G401 (cell line): ENCODE measurements at regions not wholly inside any gene's neighbourhood (a gene's known extent, or its start where the extent isn't known, plus 50 kb on each side); places are given as distances from the start of the nearest gene placed in this dataset.
"Not testable (repeated sequence)": the region's sequence is repeated elsewhere in the genome, so short reads cannot be mapped to it uniquely, and the experiment has no call there.

Experiments used
- DNase-seq: peaks from one replicate; pipeline ENCODE4 v3.0.0-alpha.2; 2015; ENCODE audit warnings: low spot score
- in situ Hi-C: cut with HindIII; loops from 2 replicates; pipeline ENCODE4 v1.10.0; 2016; ENCODE audit warnings: low sequenced_read_pairs, mixed read lengths

GRCh38 chr5:177941386-177941785 is 54.7 kb downstream of the PROP1 start:
- DNase-seq, in situ Hi-C loops: not testable (repeated sequence)

GRCh38 chr5:177939246-177940171 is 56.5 kb downstream of the PROP1 start:
- in situ Hi-C loops: not testable (repeated sequence)
- peak; percentile 27 for DNase-seq

DNA sequence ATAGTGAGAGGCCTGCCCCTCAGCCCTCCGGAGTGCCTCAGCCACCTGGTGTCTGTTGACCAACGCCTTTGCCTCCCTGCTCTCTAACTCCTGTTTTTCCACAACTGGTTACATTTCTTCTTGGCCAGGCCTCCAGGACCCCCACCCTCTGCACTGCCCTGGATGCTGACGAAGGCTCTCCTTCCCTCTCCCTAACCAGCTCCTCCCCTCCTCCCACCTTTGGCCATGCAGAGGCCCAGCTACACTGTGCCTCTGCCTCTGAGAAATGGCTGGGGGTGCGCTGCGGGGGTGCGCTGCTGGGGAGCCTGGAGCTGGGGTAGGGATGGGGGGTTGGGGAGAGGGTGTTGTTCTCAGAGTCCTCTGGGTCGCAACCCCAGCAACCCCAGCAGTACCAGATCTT is 57.3 kb downstream of the PROP1 start:
- in situ Hi-C loops, DNase-seq: not testable (repeated sequence)

DNA sequence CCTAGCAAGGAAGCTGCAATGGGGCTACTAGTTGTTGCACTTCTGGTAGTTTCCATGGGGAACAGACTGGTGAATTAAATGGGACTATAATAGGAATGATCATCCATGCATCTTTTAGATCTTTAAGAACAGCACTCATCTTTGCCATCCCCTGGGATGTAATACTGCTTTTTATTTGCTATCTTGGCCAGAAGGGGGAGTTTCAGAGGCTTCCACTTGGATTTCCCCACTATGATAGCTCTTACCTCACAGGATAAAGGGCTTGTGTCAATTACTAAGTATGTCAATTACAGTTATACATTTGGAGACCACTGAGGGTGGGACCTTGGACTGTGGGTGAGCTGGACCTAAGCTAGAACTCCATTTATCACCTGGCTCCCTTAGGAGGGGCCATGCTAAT is 61.8 kb downstream of the PROP1 start:
- in situ Hi-C loops, DNase-seq: not testable (repeated sequence)

GRCh38 chr5:177930269-177931022 is 65.6 kb downstream of the PROP1 start:
- DNase-seq: peak; percentile 71
- in situ Hi-C loops: not testable (repeated sequence)

DNA sequence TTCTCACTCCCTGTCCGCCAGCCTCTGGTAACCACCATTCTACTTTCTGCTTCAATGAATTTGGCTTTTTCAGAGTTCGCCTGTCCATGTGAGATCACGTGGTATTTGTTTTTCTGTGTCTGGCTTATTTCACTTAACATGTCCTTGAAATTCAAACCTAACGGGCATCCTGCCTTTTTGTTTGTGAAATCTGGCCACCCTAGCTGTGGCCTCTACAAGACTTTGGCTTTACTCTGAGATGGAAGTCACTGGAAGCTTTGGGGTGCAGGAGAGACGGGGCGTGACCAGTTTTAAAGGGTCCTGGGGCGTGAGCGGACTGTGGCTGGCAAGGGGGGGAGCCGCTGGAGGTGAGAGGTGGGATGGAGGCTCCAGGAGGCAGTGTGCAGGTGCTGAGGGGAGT is 66.4 kb downstream of the PROP1 start:
- DNase-seq, in situ Hi-C loops: not testable (repeated sequence)

DNA sequence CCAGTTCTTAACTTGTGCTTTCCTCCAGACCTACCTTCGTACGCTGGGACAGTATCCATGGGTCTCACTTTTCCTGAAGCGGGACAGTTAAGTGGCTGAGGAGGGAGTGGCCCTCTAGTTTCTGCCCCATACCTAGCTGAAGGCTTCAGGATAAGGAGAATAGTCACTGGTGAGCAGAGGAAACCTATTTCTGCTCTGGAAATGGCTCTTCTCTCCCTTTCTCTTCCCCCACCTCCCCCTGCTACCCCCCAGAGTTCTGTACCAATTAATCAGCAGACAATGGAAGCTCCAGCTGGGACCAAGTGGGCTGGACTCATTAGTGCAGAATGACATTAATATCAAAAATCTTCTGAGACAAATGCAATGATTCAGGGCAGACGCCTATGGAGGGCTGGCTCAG is 68.5 kb downstream of the PROP1 start:
- DNase-seq, in situ Hi-C loops: not testable (repeated sequence)

DNA sequence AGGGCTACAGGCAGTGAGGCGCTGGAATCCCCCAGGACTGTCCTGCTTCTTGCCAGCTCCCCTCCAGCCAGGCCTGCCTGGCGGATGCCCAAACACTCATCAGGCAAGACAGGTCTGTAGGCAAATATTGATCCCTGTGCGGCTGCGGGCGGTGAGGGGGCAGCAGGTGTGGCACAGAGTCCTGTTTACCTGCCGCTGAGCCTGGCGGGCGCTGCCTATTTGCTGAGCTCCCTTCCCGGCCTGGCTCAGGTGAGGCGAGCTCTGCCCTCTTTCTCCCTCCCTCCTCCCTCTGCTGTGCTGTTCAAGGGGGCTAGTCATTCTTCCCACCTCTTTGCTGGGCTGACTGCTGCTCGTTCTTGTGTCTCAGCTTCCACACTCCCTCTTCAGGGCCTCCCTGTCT is 71.5 kb downstream of the PROP1 start:
- in situ Hi-C loops, DNase-seq: not testable (repeated sequence)

DNA sequence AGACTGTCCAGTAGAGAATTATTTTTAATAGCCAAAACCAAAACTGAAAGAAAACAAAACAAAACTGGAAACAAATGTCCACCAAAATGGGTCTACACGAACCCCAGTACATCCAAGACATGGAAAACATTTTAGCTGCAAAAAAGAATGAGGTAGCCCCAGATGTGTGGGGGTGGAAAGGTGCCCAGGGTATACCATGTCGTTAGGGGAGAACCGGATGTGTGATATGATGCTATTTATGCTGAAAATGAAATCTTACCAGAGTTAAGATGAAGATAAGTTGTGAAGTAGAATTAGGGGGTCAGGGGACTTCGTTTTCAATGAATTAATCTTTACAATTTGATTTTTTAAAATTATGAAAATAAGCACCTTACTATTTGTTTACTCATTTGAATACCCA is 72.2 kb downstream of the PROP1 start:
- in situ Hi-C loops, DNase-seq: not testable (repeated sequence)

GRCh38 chr5:177923189-177923588 is 72.9 kb downstream of the PROP1 start:
- in situ Hi-C loops, DNase-seq: not testable (repeated sequence)

DNA sequence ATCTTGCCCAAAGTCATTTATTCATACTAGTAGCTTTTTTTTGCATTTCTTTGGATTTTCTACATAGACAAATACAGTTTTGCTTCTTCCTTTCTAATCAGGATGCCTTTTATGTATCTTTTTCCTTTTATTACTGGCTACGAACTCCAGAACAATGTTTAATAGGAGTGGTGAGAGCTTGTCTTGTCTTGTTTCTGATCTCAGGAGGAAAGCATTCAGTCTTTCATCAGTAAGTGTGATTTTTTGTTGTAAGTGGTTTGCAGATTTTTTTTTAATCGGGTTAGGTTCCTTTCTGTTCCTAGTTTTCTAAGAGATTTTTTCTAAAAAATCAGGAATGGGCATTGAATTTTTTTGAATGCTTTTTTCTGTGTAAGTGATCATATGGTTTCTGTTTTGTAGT is 86.8 kb downstream of the PROP1 start:
- in situ Hi-C loops, DNase-seq: not testable (repeated sequence)

DNA sequence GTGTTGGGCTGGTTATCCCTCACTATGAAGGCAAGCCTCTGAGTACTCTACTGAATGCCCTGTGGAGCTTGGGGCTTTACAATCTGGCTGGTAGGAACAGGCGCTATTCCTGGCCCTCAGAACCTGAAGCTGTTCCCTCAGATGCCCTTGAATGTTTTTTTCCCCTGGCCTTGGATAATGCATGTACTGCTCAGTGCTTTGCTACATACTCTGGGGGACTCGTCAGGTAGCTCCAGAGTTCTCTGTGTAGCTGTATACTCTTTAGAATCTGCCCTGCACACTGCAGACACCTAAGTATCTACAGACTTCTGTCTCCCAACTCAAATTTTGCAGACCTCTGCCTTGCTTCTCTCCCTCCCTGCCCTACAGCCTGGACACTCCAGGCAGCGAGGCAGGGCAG is 93.2 kb downstream of the PROP1 start:
- DNase-seq, in situ Hi-C loops: not testable (repeated sequence)

DNA sequence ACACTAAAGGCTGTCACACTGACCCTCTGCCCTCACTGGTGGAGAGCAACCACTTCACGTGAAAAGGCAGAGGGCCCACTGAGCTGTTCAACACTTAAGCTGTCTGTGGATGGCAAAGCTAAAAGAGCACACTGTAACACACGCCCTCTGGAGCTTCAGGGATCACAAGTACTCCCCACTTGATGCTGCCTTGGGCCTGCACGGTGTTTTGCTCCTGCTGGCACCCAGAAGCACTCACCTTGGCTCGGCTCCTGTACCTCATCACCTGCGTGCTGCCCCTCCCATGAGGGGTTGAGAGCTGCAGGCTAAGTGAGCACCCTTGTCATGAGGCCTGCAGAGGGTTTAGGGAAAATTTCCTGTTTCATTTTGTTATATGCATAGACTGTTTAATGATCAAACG is 96.0 kb downstream of the PROP1 start:
- DNase-seq, in situ Hi-C loops: not testable (repeated sequence)

GRCh38 chr5:177894681-177895453 is 101.2 kb downstream of the PROP1 start:
- DNase-seq, in situ Hi-C loops: not testable (repeated sequence)

DNA sequence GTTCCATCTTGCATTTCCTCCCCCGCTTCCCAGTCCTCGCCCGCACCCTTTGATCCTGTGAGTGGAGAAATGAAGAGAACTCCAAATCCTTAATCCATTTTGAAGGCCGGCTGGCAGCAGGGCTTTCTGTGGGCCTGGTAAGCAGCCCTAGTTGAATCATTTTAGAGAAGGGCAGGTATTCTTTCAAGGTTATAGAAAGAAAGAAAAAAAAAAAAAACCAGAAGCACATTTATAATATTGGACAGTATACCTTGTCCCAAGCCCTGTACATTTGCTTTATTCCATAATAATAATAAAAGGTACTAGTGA is 103.7 kb downstream of the PROP1 start:
- in situ Hi-C loops, DNase-seq: not testable (repeated sequence)

DNA sequence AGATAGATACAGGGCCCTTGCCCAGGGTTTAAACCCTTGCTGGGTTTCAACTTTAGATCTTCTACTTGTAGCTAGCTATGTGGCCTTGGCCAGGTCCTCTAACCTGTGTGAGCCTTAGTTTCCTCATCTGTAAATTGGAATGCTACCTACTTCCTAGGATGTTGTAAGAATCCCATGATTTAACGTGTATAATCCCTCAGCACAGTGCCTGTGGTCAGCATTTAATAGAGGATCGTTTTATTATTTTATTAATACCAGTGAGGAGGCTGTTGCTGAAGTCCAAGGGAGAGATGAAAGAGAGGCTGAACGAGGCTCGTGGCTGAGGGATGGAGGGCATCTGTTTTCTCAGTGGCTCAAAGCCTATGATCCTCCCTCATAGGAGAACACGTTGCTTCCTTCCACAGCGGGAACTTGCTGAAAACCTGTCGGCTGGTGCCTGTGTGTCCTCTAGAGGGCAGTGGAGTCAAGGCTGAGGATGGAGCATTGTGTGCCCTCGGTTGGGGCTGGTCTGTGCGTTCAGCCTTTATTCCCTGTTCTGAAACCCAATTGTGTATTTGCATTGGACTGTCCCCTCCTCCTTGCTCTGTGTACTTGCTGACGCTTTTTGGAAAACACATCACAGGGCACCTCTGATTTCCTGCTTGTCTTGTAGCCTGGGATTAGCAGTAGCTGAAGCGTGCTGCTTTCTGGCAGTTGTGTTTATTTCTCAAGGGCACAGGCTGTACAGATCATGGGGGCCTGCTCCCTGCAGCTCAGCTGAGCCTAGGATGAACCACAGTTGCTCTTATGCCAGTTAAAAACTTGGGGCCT is 104.3 kb downstream of the PROP1 start:
- DNase-seq: peak; percentile 8
- in situ Hi-C loops: not testable (repeated sequence)

DNA sequence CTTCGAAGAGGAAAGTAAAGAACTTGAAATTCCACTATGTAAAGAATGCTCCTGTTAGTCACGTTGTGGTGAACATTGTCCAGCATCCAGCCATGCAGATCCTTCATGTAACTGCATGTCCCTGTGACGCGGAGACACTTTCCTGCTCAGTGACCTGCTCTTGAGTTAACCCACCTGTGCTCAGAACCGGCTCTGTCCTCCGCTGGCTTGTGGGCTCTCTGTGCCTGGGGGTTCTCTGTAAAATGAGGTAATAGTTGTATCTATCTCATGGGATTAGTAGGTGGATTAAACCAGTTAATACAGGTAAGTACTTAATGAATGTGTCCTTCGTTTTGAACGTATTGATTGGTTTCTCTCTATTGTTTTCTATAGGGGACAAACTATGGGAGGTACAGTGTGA is 100.6 kb upstream of the FAM153A start:
- DNase-seq, in situ Hi-C loops: not testable (repeated sequence)

DNA sequence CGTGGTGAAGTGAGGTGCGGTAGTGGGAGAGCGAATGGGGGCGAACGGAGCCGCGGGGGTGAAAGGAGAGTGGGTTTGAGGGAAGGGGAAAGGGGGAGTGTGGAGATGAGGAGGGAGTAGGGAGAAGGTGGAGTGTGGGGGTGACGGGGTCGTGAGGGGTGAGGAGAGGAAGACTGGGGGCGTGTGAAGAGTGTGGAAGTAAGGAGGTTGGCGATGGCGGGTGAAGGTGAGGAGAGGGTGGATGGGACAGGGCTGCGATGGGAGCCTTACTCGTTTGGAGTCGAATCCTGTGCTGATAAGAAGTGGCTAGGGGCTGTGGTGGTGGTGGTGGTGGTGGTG is 93.2 kb upstream of the FAM153A start:
- in situ Hi-C loops, DNase-seq: not testable (repeated sequence)
